DND-41 (cell line): ENCODE measurements at regions not wholly inside any gene's neighbourhood (a gene's known extent, or its start where the extent isn't known, plus 50 kb on each side); places are given as distances from the start of the nearest gene placed in this dataset.

Experiments used
- ATAC-seq: fragments of 200-7000 bp; cut with Tn5 transposase; 3 replicates; pipeline ENCODE4 v1.9.1; 2021; ENCODE audit warnings: low read depth; ENCODE audit not compliant: insufficient read depth
- DNase-seq: peaks from one replicate; pipeline ENCODE4 v3.0.0-alpha.2; 2020
- H2AFZ ChIP-seq: 2 replicates; pipeline ENCODE4 v1.6.0; 2012; ENCODE audit warnings: low read depth, low read length
- H3K27ac ChIP-seq: 2 replicates; pipeline ENCODE4 v1.5.1; 2012; ENCODE audit warnings: low read length, inconsistent platforms
- H3K27me3 ChIP-seq: fragments of 200-600 bp; sonication (generic); 2 replicates; pipeline ENCODE4 v1.6.0; 2012; ENCODE audit warnings: low read length, mild to moderate bottlenecking, inconsistent platforms; ENCODE audit not compliant: insufficient read depth, poor library complexity
- H3K36me3 ChIP-seq: 2 replicates; pipeline ENCODE4 v1.5.1; 2012; ENCODE audit warnings: low read length, inconsistent platforms; ENCODE audit not compliant: insufficient read depth
- H3K4me1 ChIP-seq: 2 replicates; pipeline ENCODE4 v1.5.1; 2012; ENCODE audit warnings: mild to moderate bottlenecking, low read length; ENCODE audit not compliant: insufficient read depth
- H3K4me2 ChIP-seq: 2 replicates; pipeline ENCODE4 v1.6.0; 2012; ENCODE audit warnings: mild to moderate bottlenecking, moderate library complexity, low read length, inconsistent platforms; ENCODE audit not compliant: insufficient read depth
- H3K4me3 ChIP-seq, 2 experiments: fragments of 200-600 bp in 1 of 2; shearing (Covaris generic) in 1 of 2; 2 replicates each; pipeline ENCODE4 v1.5.1; 2012 to 2016; ENCODE audit warnings: inconsistent platforms in 2 of 2, low read length in 2 of 2, mild to moderate bottlenecking in 2 of 2, low read depth in 1 of 2, moderate library complexity in 1 of 2
- H3K79me2 ChIP-seq: 2 replicates; pipeline ENCODE4 v1.6.0; 2012; ENCODE audit warnings: low read length, inconsistent platforms; ENCODE audit not compliant: insufficient read depth
- H3K9ac ChIP-seq: 2 replicates; pipeline ENCODE4 v1.6.0; 2012; ENCODE audit warnings: low read depth, mild to moderate bottlenecking, inconsistent platforms, low read length, moderate library complexity
- H3K9me3 ChIP-seq: 2 replicates; pipeline ENCODE4 v1.5.1; 2012; ENCODE audit warnings: low read length, moderate library complexity, mild to moderate bottlenecking, inconsistent platforms; ENCODE audit not compliant: insufficient read depth, severe bottlenecking
- H4K20me1 ChIP-seq: 2 replicates; pipeline ENCODE4 v1.6.0; 2012; ENCODE audit warnings: low read length; ENCODE audit not compliant: insufficient read depth
- EZH2 ChIP-seq: IDR thresholded peaks from 3 replicates; pipeline ENCODE4 v1.6.1; 2012; ENCODE audit warnings: borderline replicate concordance, low read depth, mild to moderate bottlenecking, moderate library complexity, low read length, inconsistent platforms; ENCODE audit not compliant: severe bottlenecking
- TF ChIP-seq, protein P1 (sequence below): IDR thresholded peaks from 2 replicates; pipeline ENCODE4 v1.5.1; 2012; ENCODE audit warnings: borderline replicate concordance, low read length, moderate library complexity, mild to moderate bottlenecking; ENCODE audit not compliant: poor library complexity, severe bottlenecking; ENCODE audit errors: extremely low read depth

DNA sequence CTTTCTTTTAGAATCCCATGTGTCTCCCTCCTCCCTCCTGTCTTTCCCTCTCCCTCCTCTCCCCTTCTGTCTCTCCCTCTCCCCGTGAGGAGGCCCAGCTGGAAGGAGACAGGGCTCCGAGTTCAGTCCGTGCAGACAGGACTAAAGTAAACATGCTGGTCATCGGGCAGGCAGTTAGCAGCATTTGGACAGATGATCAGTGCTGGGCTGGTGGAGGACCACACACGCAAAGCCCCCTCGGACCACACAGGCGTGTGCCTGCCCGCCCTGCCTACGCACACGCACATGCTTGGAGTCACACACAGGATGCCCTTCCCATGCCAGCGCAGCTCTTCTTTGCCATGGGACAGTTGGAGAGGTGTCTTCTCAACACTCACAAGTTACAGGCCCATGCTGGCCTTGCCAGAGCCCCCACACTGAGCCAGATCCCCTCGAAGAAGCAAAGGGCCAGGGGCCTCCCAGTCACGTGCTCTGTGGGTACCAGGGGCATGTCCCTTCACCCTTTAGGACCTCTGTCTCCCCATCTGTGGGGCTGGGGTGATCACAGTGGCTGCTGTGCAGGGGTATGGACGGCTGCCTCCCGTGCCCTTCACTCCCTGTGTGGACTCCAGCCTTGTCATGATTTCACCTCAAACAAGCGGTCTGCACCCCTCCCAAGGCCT is 215.7 kb upstream of the FOXF1 start:
- no peaks in the 10 kb centered on the region for H4K20me1 ChIP-seq
- DNase-seq (no peak), ATAC-seq (no peak)
- H3K4me1 ChIP-seq: no peaks in the 10 kb centered on the region
- no peak overlapping the region for H3K9ac ChIP-seq
- H3K27me3 ChIP-seq: peaks cover 29% of the 10 kb centered on the region
- H3K79me2 ChIP-seq: no peaks in the 10 kb centered on the region
- no peak overlapping the region for H3K27ac ChIP-seq
- H3K36me3 ChIP-seq: no peaks in the 10 kb centered on the region
- H3K4me3 ChIP-seq: no peak overlapping the region
- TF ChIP-seq, protein P1, sequence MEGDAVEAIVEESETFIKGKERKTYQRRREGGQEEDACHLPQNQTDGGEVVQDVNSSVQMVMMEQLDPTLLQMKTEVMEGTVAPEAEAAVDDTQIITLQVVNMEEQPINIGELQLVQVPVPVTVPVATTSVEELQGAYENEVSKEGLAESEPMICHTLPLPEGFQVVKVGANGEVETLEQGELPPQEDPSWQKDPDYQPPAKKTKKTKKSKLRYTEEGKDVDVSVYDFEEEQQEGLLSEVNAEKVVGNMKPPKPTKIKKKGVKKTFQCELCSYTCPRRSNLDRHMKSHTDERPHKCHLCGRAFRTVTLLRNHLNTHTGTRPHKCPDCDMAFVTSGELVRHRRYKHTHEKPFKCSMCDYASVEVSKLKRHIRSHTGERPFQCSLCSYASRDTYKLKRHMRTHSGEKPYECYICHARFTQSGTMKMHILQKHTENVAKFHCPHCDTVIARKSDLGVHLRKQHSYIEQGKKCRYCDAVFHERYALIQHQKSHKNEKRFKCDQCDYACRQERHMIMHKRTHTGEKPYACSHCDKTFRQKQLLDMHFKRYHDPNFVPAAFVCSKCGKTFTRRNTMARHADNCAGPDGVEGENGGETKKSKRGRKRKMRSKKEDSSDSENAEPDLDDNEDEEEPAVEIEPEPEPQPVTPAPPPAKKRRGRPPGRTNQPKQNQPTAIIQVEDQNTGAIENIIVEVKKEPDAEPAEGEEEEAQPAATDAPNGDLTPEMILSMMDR: no peak
- TF ChIP-seq EZH2: no peak
- no peaks in the 10 kb centered on the region for H3K9me3 ChIP-seq
- H2AFZ ChIP-seq: no peak overlapping the region
- no peak overlapping the region for H3K4me2 ChIP-seq

DNA sequence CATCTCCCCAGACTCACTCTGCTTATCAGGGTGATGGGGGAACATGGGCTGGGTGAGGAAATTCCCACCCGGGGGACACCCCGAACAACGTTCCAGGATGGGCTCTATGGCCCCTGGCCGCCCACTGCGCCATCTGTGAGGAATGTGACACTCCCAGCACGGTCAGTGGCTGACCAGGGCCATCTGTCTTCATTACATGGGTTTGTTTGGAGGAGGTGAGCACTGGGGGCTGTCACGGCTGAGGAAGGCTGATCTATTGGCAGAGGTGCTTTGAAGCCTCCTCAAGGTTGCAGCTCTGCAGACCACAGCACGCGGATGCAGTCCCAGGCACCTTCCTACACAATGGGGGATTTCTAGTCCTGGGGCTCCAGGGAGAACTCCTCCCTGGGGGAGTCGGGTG is 214.1 kb upstream of the FOXF1 start:
- no peak for ATAC-seq
- no peaks in the 10 kb centered on the region for H3K4me1 ChIP-seq
- H3K9ac ChIP-seq: no peak overlapping the region
- TF ChIP-seq EZH2: no peak
- TF ChIP-seq, protein P1: no peak
- H3K27ac ChIP-seq: no peak overlapping the region
- H3K9me3 ChIP-seq: no peaks in the 10 kb centered on the region
- no peak overlapping the region for H3K4me3 ChIP-seq
- DNase-seq: no peak
- no peaks in the 10 kb centered on the region for H4K20me1 ChIP-seq
- no peak overlapping the region for H2AFZ ChIP-seq
- H3K4me2 ChIP-seq: no peak overlapping the region
- no peaks in the 10 kb centered on the region for H3K79me2 ChIP-seq
- H3K36me3 ChIP-seq: no peaks in the 10 kb centered on the region
- H3K27me3 ChIP-seq: peaks cover 35% of the 10 kb centered on the region

DNA sequence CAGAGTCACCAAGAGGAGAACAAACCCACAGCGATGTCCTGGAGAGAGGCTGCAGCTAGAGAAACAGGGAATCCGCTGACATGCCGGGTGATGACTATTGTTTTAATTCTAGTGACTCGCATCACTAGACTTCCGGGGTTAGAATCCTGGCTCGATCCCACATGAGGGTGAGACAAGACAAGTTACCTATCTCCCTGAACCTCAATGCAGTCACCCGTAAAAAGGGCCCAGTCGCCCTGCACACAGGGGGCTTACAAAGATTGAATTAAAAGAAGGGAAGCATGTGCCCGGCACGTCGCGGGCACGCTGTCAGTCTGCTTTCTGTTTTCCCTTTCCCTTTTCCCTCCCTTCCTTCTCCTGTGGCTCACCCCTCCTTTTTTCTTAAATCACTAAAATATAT is 212.9 kb upstream of the FOXF1 start:
- no peak for ATAC-seq
- Histone ChIP-seq H3K9me3 (no peaks in the 10 kb centered on the region), H4K20me1 (no peaks in the 10 kb centered on the region; the same call in 1 of the 2 replicates), H3K27ac (no peak overlapping the region), H2AFZ (no peak overlapping the region), H3K79me2 (no peaks in the 10 kb centered on the region), H3K4me2 (no peak overlapping the region), H3K4me3 (no peak overlapping the region), H3K36me3 (no peaks in the 10 kb centered on the region), H3K9ac (no peak overlapping the region), H3K27me3 (peaks cover 40% of the 10 kb centered on the region), H3K4me1 (no peaks in the 10 kb centered on the region)
- no peak for TF ChIP-seq EZH2
- TF ChIP-seq, protein P1: no peak
- DNase-seq: no peak
